CD4-positive, alpha-beta T cell treated with Interferon gamma for 1 hour (primary cell): ENCODE measurements at regions not wholly inside any gene's neighbourhood (a gene's known extent, or its start where the extent isn't known, plus 50 kb on each side); places are given as distances from the start of the nearest gene placed in this dataset.

Experiments used
- DNase-seq: peaks from one replicate; pipeline ENCODE4 v3.0.0-alpha.2; 2020

DNA sequence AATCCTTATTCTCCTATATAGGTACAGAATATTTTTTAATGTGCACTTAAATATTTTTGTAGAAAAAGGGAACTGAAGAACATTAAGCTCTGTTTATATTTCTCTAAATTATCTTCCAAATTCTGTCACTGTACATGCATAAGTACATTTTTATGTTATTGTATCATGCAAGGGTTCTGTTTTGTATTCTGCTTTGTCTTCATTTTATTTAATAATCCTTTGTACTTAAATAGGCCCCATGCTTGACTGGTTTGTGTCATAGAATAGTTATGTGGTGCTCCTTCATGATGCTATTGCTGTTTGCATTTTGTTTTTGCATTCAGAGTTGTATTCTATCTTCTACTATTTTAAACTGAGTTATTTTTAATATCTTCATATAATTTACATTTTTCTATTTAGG, 111.9 kb upstream of the EDNRA start:
- DNase-seq, result no peak

- no peak for DNase-seq
Measured at GRCh38 chr4:147370473-147370872, 110.4 kb upstream of the EDNRA start.

GRCh38 chr4:147370881-147371280, 110.0 kb upstream of the EDNRA start:
- no peak for DNase-seq

DNA sequence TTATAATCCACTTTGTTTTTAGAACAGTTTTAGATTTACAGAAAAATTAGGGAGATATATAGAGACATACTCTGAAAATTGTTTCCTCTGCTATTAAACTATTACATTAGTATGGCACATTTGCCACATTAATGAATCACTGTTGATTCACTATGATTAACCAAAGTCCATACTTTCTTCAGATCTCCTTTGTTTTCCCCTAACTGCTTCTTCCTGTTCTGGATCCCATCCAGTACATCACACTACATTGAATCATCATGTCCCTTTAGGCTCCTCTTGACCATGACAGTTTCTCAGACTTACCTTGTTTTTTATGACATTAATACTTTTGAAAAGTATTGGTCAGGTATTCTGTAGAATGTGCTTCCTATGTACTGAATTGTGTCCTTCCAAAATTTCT, 109.2 kb upstream of the EDNRA start:
- no peak for DNase-seq

- no peak for DNase-seq
Measured at GRCh38 chr4:147378780-147379179, 102.1 kb upstream of the EDNRA start.

DNA sequence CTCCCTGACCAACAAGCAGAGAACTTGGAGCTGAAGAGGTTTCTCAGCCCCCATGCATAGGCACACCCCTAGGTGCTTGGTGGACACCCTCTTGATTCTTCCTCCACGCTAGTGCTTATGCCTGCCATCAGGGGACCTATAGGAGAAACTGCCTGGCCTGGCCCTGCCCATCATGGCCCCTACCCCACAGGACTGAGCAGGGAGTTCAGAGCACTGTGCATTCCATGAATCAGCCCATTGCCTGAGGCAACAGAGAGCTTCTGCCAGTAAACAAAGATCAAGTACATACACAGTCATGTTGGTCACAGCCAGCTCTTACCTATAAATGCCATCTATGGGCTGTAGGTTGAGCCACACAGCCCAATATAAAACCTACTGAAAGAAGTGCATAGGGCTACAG, 99.1 kb upstream of the EDNRA start:
- no peak for DNase-seq

- no peak for DNase-seq
Measured at GRCh38 chr4:147388018-147388417, 92.9 kb upstream of the EDNRA start.

DNA sequence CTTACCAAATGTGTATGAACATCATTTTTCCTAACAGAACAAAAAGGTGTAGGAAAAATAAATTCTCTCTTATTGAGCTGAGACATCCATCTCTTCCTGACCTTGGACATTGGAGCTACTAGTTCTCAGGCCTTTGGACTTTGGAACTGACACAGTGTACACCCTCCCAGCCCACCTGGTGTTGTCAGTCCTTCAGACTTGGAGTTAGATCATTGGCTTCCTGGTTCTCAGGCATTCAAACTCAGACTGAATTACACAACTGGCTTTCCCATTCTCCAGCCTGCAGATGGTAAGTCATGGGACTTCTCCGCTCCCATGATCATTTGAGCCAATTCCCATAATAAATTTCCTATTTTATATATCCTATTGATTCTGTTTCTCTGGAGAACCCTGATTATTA, 84.8 kb upstream of the EDNRA start:
- no peak for DNase-seq

DNA sequence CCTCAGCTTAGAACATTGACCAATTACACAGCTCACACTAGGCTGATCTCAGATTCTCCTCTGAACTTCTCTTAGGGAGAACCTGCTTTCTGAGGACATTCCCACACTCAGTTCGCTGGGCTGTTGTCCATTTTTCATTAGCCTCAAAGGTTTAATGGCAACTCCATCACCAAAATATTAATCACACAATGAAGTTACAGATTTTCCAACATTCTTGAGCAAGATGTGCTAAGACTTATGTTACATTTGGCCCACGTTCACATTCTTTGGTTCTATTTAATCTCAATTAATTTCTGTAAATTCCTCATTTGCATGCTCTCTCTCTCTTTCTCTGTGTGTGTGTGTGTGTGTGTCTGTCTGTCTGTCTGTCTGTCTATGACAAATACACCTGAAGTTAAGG, 82.3 kb upstream of the EDNRA start:
- DNase-seq, result no peak

DNA sequence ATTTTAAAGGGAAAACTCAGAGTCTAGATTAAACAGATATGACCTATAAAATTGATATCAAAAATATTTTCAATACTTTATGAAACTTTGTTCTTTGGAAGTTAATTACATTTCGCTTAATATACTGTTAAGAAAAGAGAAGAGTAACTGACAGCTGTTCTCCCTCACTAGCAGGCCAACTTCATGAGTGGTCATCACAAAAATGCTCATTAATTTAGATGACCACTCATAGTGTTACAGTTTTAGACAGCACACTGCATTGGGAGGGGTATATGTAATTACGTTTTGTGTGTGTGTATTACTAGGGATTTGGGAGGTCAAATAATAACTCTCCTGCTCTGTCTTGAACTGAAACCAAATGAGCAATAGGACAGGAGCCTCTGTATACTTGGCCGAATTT, 80.2 kb upstream of the EDNRA start:
- no peak for DNase-seq

GRCh38 chr4:147401221-147401620, 79.7 kb upstream of the EDNRA start:
- DNase-seq, result no peak

DNA sequence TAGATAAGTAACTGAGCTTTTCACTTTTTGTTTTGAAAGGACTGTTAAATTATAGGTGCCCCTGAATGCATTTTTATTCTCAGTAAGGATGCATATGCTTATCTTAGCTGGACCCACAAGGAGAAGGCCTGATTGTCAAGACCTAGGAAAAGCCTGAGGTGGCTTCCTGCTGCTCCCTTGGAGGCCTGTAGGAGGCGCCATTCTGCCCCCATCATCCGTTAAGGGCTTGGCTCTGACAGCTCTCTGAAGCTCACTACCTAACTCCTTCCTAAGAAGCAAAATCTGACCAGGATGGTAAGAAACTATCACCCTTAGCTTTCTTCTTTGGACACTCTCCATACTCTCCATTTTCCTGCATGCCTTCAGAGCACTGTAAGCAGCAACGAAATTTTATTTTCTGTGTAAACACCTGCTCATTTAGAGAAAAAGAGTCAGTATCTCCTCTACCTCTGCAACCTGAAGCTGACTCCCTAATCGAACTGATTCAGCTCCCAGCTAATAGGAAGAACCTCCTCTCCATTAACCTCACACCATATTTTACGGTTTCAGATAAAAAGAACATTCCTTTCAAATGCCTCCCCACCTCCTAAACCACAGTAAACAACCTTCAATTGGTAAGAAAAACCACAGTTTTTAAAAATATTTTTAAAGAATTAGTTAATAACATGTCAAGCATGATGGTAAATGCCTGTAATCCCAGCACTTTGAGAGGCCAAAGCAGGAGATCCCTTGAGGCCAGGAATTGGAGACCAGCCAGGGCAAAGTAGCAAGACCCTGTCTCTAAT, 73.4 kb upstream of the EDNRA start:
- no peak for DNase-seq

- no peak for DNase-seq
Measured at GRCh38 chr4:147408189-147408588, 72.7 kb upstream of the EDNRA start.

DNA sequence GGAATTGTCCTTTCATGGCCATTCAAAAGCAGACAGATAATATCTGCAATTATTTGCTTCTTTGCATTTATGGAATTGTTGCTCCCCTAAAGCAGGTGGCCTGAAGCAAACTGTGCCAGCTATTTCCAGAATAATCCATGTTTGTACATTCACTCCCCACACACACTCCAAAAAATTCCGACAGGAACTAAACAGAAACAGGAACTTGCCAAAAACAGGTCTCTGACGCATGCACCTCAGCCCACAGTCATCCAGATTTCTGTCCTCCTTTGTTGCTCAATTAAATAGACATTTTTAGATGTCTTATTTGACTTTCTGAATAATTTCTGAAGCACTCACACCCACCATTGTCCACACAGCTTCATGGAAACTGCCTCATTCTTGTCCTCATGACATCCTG, 71.5 kb upstream of the EDNRA start:
- no peak for DNase-seq

DNA sequence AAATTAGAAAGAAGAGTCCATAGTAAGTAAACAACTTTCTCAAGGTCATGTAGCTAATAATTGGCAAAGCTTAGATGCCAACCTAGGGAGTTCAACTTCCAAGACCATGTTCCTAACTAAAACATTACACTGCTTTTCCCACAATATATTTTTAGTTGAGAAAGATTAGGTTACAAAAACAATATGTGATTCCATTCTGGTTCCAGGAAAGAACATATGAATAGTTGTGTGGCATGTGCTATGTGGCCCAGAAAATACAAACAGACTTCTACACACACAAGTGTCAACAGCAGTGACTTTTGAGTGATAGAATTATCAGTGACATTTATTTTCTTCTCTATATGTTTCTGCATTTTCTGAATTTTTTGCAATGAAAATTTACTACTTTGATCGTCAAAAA, 62.7 kb upstream of the EDNRA start:
- no peak for DNase-seq

DNA sequence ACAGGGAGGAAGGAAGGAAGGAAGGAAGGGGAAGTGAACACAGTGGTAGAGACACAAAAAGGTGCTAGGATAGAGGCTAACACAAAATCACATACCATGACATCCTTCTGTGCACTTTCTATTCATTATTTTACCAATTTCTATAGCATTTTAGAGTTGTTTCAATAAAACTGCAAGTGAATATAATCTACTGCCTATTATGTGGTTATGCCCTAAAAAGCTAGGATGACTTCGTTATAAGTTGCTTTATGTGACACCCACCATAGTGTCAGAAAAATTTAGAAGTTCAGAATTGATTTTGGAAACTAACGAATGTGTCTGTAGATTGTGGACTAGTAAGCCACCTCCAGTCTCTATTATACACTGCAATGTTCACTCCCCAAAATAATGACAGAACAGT, 59.4 kb upstream of the EDNRA start:
- DNase-seq, result no peak

DNA sequence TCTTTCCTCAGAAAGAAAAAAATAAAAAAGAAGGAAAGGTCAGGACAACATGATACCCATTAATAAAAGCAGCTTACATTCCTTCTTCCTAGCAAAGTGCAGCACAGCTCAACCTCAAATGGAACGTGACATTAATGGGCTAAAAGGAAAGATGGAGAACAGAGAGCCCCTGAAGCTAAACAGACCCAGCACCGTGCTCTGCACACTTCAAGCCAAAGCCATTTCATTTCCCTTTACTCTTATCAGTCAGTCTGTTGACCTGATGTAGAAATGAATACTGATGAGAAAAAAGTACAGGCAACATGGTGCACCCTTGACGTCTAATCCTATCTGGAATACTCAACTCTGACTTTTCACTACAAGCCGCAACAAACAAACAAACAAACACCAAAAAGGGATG, 57.7 kb upstream of the EDNRA start:
- no peak for DNase-seq

DNA sequence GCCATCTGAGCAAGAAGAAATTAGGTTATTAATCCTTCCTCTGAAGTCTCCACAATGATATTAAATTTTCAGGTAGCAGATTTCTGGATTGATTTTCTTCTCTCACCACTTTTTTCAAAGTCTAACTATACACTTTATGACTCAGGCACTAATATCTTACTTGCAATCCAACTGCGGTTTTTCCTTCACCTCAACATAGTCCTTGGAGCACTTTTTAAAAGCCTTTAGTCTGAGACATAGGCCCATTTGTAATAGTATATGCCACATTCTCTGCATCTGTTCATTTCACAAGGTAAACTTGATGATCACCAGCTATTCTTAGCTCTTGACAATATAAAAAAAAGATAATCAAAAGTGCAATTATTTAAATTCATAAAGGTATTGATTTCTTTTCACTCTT, 55.9 kb upstream of the EDNRA start:
- DNase-seq, result no peak

DNA sequence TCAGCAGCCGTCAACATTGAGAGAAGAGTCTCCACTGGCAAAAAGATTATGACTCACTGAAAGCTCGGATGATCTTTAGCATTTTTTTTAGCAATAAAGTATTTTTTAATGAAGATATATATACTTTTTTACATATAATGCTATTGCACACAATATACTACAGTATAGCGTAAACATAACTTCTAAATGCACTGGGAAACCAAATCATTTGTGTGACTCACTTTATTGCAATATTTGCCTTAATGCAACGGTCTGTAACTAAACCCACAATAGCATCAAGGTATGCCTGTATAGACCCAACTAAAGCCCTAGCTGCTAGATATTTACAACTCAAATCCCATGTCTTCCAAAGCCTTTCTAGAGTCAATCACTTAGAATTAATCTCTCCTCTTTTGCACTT, 52.3 kb upstream of the EDNRA start:
- DNase-seq, result no peak

- DNase-seq, result no peak
Measured at GRCh38 chr4:147430111-147430510, 50.8 kb upstream of the EDNRA start.
